CD4-positive, alpha-beta T cell treated with Interleukin-17A for 4 hours (primary cell): ENCODE measurements at regions not wholly inside any gene's neighbourhood (a gene's known extent, or its start where the extent isn't known, plus 50 kb on each side); places are given as distances from the start of the nearest gene placed in this dataset.
"Not testable (repeated sequence)": the region's sequence is repeated elsewhere in the genome, so short reads cannot be mapped to it uniquely, and the experiment has no call there.

ENCODE experiments used
- DNase-seq: peaks from one replicate; pipeline ENCODE4 v3.0.0-alpha.2; 2020; ENCODE audit warnings: mixed read lengths

DNA sequence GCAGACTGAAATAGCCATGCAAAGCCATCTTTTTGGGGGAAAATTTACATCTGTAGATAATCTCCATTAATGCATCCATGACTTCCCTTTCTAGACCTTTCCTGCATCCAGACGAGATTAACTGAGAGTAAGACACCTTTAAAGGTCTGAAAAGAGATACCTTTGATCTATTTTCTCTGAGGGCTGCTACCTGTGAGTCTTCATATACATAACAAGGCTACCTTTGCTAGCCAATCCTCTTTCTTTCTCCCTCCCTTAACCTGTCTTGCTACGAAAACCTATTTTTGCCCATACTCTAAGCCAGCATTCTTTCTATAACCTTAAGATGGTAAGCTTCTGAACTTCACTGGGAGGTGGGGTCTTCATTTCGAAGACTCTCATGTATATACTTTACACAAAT is 908.5 kb upstream of the FBXO33 start:
- DNase-seq: no peak

- no peak for DNase-seq
Observed at GRCh38 chr14:40336846-40337245, 904.6 kb upstream of the FBXO33 start.

DNA sequence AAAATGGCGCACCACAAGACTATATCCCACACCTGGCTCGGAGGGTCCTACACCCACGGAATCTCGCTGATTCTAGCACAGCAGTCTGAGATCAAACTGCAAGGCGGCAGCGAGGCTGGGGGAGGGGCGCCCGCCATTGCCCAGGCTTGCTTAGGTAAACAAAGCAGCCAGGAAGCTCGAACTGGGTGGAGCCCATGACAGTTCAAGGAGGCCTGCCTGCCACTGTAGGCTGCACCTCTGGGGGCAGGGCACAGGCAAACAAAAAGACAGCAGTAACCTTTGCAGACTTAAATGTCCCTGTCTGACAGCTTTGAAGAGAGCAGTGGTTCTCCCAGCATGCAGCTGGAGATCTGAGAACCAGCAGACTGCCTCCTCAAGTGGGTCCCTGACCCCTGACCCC is 894.3 kb upstream of the FBXO33 start:
- not testable (repeated sequence) for DNase-seq

DNA sequence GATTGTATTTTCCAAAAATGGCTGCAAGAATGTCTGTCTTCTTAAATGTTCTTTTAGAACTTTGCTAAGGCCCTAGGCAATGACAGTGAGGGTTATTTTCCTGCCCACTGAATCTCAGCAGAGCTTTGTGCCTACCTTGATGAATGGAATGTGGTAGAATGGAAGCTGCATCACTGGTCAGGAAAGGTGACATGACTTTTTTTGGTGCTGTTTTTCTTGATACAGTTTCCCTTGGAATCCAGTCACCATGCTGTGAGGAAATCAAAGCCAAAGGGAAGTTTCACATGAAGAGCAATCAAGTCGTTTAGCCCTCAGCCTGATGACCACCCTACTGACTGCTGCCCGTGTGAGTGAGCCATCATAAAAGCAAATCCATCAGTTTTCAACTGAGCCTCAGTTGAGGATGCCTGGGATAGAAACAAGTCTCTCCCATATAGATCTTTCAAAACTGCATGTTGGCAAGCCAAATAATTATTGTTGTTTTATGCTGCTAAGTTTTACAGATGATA is 886.0 kb upstream of the FBXO33 start:
- no peak for DNase-seq

GRCh38 chr14:40317690-40318089 is 885.5 kb upstream of the FBXO33 start:
- no peak for DNase-seq

DNA sequence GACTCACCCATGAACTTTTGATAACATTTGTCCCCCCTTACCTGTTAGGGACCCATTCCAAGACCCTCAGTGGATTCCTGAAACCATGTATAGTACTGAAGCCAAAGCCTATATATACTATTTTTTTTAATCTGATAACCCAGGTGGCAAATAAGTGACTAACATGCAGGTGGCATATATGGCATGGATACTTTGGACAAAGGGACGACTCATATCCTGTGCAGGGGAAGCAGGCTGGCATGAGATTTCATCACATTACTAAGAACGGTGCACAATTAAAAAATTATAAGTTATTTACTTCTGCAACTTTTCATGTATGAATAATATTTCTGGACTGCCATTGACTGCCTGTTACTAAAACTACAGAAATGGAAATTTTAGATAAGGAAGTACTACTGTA is 880.1 kb upstream of the FBXO33 start:
- no peak for DNase-seq

GRCh38 chr14:40309124-40309523 is 876.9 kb upstream of the FBXO33 start:
- DNase-seq: no peak

GRCh38 chr14:40308240-40308639 is 876.0 kb upstream of the FBXO33 start:
- no peak for DNase-seq

GRCh38 chr14:40296821-40297220 is 864.6 kb upstream of the FBXO33 start:
- no peak for DNase-seq

GRCh38 chr14:40292664-40293063 is 860.4 kb upstream of the FBXO33 start:
- no peak for DNase-seq

- no peak for DNase-seq
Observed at GRCh38 chr14:40282196-40282595, 850.0 kb upstream of the FBXO33 start.

- no peak for DNase-seq
Observed at GRCh38 chr14:40280652-40281051, 848.4 kb upstream of the FBXO33 start.

GRCh38 chr14:40273417-40273816 is 841.2 kb upstream of the FBXO33 start:
- DNase-seq: no peak

GRCh38 chr14:40271480-40271879 is 839.2 kb upstream of the FBXO33 start:
- DNase-seq: no peak

DNA sequence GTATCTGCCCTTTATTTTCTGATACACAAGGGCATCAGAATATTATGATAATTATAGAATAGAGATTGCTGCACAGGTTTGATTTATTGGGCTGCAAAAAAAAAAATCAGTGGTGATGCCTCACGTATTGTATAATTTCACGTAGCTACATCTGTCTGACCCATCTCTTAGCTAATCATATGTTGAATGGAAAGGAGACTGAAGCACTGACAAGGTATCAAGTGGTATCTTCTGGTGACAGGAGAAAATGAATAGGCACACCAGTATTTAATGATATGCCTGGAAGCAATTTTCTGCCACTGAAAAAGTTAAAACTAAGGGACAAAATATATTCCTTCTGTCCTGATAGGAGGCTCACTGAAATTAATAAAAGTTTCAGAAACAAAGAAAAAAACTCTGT is 837.2 kb upstream of the FBXO33 start:
- no peak for DNase-seq

GRCh38 chr14:40268236-40268635 is 836.0 kb upstream of the FBXO33 start:
- DNase-seq: no peak

DNA sequence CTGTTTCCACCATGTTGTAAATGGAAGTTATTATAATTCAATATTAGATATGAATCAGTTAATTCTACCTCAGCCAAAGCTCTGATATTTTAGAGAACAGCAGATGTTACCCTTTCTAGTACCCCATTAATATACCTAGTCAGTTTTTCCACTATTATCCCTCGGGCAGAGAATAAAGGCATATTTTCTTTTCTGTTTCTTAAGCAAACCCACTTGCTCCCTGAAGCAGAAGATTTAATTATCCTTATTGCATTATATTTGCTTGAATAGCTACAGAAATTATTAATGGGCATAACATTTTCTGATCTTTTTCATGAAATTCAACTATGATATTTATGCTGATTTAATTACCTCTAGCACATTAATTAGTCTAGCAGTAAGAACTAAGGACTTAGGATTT is 832.9 kb upstream of the FBXO33 start:
- DNase-seq: no peak

DNA sequence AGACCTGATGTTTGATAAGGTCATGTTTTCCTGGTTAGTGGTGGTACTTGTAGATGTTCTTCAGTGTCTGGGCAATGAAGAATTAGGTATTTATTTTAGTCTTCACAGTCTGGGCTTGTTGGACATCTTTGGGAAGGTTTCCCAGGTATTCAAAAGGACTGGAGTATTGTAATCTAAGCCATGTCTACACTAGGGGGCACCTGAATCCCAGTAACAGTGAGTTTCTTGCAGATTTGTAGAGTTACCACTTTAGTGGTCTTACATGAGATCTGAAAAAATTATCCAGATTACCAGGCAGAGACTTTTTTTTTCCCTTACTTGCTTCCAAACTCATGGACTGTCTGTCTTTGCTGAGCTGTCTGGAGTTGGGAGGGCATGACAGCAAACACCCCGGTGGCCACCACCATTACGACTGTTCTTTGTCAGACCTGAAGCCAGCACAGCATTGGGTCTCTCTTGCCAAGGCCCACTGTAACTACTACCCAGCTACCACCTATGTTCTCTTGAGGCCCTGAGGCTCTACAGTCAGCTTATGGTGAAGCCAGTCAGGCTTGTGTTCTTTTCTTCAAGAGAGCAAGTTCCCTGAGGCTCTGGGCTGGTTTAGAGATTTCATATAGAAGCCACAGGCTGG is 820.7 kb upstream of the FBXO33 start:
- DNase-seq: no peak

GRCh38 chr14:40248671-40249070 is 816.4 kb upstream of the FBXO33 start:
- no peak for DNase-seq

DNA sequence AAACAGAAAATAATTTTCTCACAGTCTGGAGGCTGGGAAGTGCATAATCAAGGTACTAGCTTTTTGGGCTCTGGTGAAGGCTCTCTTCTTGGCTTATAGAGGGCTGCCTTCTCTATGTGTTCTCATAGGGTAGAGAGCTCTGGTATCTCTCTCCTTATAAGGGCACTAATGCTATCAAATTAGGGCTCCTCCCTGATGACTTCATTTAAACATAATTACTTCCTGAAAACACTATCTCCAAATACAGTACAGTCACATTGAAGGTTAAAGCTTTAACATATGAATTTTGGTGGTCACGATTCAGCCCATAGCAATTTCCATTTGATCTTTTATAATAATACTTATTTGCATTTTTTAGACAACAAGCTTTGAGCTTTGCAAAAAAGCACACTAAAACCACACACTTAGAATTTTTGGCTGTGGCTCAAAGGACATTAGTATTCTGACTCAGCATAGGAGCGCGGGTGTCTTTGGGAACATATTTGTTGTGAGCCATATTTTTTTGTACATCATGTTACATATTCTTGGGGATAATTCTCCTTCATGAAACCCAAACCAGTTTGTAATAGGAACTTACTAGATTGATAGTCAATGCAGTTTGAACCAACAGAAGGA is 808.1 kb upstream of the FBXO33 start:
- DNase-seq: no peak

DNA sequence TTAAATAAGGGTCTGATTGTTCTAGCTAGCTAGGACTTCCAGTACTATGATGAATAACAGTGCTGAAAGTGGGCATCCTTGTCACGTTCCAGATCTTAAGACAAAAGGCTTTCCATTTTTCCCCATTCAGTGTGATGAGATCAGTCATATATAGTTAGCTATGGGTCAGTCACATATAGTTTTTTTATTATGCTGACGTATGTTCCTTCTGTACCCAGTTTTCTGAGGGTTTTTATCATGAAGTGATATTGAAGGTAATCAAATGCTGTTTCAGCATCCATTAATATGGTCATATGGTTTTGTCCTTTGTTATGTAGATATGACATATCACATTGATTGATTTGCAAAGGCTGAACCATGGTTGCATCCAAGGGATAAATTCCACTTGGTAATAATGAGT is 800.1 kb upstream of the FBXO33 start:
- DNase-seq: no peak

DNA sequence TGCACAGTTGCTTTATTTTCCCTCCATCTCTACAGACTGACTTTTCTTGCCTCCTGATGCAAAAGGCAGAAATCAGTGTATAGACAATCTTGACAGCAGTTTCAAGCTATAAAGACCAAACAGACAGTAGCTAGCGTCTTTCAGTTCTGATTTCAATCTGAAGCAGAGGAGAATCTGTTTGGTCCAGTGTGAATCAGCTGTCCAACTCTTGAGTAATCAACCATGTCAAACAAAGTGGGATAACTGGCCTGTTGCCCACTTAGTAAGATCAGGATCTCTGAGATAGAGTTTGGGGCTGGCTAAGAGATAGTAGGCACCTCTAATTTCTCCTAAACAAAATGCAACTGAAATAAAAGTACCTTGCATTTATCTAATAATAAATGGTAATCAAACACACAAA is 797.4 kb upstream of the FBXO33 start:
- no peak for DNase-seq

GRCh38 chr14:40222996-40223395 is 790.8 kb upstream of the FBXO33 start:
- no peak for DNase-seq

GRCh38 chr14:40221428-40221827 is 789.2 kb upstream of the FBXO33 start:
- no peak for DNase-seq

GRCh38 chr14:40219032-40219431 is 786.8 kb upstream of the FBXO33 start:
- no peak for DNase-seq
